ELR (cell line): ENCODE measurements at regions not wholly inside any gene's neighbourhood (a gene's known extent, or its start where the extent isn't known, plus 50 kb on each side); places are given as distances from the start of the nearest gene placed in this dataset.

Source experiments
- DNase-seq: peaks from one replicate; pipeline ENCODE4 v3.0.0-alpha.2; 2015; ENCODE audit warnings: low read depth

- no peak for DNase-seq
Observed at GRCh38 chr15:85941186-85941855, 138.3 kb upstream of the AGBL1 start.

GRCh38 chr15:85942632-85943031 lies 137.0 kb upstream of the AGBL1 start:
- DNase-seq, result no peak

DNA sequence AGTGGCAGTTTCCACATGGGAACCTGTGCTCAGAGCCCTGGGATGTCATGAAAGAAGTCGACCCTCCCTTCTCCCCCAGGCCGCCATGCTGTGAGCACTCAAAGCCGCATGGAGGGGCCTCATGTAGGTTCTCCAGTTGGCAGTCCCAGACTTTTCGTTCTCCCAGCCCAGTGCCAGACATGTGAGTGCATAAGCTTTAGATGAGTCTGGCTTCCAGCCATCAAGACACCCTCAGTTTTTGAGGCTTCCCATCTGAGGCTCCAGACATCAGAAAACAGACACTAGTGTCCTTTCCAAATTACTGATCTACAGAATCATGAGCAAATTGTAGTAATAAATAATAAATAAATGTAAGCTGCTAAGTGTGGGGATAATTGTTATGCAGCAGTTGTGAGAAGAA lies 136.5 kb upstream of the AGBL1 start:
- no peak for DNase-seq

- DNase-seq, result no peak
Observed at GRCh38 chr15:85943791-85944190, 135.9 kb upstream of the AGBL1 start.

- no peak for DNase-seq
Observed at GRCh38 chr15:85947021-85947420, 132.7 kb upstream of the AGBL1 start.

DNA sequence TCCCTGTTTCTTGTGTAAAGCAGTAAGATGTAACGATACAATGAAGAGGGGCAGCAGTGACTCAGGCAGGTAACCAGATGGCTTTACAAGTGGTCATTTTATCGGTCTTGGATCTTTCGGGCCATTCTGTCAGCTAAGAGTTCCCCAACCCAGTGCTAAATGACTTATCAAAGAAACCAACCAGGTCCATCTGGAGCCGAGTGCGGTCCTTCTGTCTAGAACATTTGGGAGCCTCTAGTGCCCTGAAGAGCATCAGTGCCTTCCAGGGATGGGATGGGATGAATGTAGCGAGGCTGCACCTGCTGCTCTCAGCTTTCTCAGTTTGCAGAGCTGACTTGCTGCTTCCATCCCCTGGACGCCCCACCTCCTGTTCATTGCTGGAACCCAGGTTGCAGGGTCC lies 131.7 kb upstream of the AGBL1 start:
- no peak for DNase-seq

DNA sequence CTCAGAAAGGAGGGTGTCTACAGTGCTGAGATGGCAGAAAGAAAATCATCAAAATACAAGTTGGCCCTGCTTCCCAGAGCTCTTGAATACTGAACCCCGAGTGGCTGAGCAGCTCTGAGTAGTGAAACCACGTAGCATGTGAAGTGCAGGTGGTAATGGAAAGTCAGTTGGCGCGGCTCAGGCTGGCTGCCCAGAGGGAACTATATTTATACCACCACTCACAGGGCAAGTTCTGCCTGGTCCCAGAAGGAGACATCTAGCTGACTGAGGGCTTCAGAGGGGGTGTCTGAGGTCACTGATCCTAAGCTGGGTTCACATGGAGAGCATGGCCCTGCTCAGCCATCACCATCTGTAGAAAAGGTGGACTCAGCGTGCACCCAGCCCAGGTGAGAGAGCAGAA lies 129.6 kb upstream of the AGBL1 start:
- no peak for DNase-seq

- no peak for DNase-seq
Observed at GRCh38 chr15:85954586-85954985, 125.1 kb upstream of the AGBL1 start.

- DNase-seq, result no peak
Observed at GRCh38 chr15:85955501-85956391, 123.9 kb upstream of the AGBL1 start.

DNA sequence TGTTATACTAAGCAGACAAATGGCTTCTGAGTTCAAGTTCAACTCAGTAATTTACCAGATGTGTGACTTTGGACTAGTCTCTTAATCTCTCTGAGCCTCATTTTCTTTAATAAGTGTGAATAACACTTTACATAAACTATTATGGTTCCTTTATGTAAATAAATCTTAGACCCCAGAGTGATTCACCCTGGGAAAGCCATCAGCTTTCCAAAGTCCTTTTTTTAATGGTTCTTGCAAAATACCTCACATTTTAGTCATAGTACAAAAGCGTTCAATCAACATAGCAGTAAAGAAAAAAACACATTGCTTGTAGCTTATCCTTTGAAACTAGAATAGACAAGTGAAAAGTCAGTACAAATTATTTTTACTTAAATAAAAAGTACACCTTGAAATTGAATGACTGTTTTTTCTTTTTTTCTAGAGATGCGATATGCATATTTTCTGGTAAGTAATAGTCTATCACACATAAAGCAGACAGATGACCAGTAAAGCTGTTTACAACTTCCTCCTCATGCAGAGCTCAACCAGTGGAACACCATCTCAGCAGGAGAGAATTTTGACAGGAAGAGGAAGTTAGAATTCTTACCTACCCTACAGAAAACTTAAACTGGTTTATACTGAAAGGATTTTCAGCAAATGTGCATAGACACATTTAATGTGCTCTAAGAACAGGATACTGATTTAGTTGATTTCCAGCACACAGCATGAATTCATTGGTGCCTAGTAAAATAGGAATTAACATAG lies 123.0 kb upstream of the AGBL1 start:
- DNase-seq, result no peak

- no peak for DNase-seq
Observed at GRCh38 chr15:85959611-85960010, 120.1 kb upstream of the AGBL1 start.

DNA sequence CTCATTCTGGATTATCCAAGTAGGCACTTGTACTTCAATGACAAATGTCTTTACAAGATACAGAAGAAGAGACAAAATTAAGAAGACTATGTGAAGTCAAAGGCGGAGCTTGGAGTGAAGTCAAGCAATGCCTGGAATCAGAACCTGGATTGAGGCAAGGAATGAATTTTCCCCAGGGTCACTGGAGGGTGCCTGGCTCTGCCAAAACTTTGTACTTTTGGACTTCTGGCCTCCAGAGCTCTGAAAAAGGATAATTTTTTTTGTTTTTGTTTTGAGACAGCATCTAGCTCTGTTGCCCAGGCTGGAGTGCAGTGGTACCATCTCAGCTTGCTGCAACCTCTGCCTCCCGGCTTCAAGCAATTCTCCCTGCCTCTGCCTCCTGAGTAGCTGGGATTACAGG lies 119.3 kb upstream of the AGBL1 start:
- no peak for DNase-seq

- no peak for DNase-seq
Observed at GRCh38 chr15:85961821-85962220, 117.8 kb upstream of the AGBL1 start.

GRCh38 chr15:85963262-85963760 lies 116.4 kb upstream of the AGBL1 start:
- no peak for DNase-seq

DNA sequence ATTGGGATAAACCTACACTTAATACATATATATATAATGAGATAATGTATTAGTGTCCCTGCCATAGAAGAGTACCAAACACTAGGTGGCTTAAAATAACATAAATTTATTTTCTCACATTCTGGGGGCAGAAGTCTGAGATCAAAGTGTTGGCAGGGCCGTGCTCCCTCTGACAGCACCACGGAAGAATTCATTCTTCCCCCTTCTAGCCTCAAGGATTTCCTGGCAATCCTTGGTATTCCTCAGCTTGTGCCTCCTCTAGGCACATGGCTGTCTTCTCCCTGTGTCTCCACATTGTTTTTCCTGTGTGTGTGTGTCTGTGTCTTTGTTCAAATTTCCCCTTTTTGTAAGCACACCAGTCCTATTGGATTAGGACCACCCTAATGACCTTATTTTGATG lies 115.2 kb upstream of the AGBL1 start:
- DNase-seq, result no peak

DNA sequence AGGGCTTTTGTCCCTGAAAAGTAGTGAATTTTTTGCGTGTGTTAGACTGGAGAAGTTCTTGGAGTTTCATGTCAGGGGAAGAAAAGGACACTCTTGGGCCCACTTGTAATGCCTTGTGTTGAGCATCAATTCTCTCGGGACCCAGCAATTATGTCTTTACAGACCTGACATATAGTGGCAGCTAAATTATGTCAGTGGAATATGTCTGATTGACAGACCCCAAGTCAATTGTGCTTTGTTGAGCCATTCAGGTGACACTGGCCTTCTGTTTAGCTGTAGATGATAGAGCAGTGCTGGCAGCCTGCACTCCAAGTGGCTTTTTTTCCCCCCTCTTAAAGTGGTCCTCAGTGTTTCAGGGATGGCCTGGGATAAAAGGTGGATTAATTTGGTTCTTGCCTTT lies 112.1 kb upstream of the AGBL1 start:
- no peak for DNase-seq

- DNase-seq, result no peak
Observed at GRCh38 chr15:85972805-85973540, 106.7 kb upstream of the AGBL1 start.

DNA sequence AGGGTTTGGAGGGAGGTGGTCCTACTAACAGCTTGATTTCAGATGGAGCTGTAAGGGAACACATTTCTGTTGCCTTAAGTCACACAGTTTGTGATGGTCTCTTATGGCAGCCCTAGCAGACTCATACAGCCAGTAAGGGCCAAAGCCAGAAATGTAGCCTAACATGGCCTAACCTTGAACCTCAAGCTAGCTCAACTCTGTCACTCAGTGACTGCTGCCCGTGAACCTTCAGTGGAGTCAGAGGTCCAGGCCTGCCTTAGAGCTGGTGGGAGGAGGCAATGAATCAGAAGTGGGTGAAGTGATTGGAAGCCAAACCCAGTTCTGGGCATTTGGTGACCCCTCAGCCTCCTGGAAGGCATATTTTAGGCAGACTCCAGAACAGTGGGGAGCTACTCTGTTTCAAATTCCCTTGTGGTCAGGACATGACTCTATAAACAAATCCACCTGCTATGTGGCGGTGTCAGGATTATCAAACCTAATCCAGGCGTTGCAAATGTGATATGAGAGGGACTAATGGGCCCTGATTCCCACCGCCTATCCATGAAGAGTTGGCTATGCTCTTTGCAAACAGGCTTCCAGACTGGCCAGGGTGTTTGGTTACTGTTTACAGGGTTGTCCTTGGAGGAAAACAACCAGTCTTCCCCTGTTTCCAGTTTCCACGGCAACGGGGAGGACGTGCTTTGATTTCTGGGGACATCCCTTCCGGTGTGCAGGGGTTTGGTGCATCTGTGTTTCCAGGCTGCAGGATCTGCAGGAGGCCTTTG lies 105.9 kb upstream of the AGBL1 start:
- no peak for DNase-seq

DNA sequence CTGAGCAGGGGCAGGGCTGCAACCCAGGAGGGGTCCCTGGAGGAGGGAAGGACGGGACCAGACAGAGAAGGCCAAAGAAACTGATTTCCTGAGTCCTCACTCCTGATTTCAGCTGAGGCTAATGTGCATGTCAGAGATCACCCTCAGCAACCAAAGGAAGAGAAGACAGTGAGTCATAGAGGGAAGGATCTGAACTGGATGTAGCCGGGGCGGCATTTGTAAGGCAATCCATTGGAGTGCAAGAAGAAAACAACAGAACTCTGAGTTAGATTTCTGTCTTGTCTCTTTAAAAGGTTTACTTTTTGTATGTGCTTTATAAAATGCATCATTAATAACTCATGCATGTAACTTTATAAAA lies 105.3 kb upstream of the AGBL1 start:
- peak; percentile 9 for DNase-seq

DNA sequence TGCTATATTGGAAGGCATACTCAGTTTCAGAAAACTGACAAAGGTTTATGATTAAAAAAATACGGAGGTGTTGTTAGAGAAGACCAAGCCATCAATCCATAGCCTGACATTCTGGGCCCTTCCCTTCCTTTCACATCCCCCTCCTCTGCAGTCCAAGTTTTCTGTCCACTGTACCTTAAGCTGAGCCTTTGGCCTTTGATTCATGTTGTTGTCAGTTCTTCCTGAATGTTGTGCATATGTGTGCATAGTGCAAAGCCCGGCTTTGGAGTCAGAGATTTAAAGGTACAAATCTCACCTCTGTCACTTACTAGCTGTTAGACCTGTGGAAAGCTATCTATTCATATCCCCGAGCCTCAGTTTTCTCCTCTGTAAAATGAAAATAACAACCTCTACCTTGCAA lies 104.9 kb upstream of the AGBL1 start:
- no peak for DNase-seq

- DNase-seq, result no peak
Observed at GRCh38 chr15:85976102-85976501, 103.6 kb upstream of the AGBL1 start.
